ENCODE measurements at regions not wholly inside any gene's neighbourhood (a gene's known extent, or its start where the extent isn't known, plus 50 kb on each side); places are given as distances from the start of the nearest gene placed in this dataset.
"Not testable (repeated sequence)": the region's sequence is repeated elsewhere in the genome, so short reads cannot be mapped to it uniquely, and the experiment has no call there.

DNA sequence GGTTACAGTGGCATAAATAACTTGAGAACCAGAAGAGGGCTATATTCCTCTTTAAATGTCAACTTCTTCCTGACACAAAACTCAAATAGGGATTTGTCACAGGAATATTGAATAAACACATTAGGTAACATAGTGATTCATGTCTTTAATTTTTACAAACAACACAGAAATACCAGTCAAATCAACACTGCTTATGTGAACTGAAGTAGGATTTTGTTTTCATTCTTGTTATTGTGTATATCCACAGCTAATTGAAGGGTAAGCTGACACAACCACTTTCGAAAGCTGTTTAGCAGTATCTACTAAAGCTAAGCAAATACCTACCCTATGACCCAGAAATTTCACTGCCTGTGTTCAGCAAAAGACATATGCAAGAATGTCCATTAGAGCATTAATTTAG, 120.4 kb upstream of the EOLA2 start:
- no peak for DNase-seq

DNA sequence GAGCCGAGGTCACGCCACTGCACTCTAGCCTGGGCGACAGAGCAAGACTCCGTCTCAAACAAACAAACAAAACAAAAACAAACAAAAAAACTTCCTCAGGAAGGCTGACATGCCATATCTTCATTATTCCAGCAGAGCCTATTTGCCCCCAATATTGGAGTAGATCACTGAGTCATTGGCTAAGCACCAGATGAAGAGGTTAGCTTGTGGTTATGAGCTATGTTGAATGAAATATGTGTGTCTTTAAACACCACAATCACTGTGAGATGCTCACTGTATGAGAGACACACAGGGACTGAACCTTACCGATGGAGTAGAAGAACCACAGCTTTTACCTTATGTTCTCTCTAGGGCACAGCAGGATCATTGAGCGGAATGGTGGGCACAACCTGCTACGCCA, 122.1 kb upstream of the EOLA2 start:
- DNase-seq: no peak

DNA sequence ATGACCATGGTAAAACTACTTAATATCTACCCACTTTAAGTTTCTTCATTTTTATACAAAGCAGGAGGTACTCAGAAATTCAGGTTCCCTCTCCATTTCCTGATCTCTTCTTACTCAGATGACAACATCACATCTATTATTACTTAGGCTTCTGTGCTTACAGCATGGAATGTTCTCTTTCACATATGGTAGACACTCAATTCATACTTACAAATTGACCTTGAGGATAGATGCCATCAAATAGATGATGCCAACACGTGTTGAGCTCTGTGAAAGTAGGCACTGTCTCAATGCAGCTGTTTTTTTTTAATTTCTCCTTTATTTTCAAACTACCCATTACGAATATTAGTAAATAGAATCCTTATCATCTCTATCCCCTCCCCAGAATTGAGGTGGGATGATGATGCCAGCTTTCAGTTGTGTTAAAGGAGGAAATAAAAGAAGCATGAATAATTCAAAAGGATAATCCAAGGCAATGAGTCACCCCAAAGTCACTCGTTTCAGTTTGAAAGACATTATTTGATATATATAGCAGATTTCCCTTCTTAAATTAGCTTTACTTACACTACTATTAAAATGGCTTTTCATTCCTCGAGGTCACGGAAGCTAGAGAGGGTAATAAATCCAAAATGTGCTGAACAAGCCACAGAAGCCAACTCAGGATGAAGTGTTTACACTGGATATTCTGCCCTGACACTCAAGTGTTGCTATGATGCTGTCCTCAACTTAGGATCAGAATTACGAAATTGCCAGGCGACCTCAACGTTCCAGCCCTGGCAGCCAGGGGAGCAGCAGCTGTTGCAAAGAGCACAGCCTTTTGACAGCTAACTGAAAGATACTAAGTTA, 124.2 kb upstream of the EOLA2 start:
- DNase-seq: no peak

DNA sequence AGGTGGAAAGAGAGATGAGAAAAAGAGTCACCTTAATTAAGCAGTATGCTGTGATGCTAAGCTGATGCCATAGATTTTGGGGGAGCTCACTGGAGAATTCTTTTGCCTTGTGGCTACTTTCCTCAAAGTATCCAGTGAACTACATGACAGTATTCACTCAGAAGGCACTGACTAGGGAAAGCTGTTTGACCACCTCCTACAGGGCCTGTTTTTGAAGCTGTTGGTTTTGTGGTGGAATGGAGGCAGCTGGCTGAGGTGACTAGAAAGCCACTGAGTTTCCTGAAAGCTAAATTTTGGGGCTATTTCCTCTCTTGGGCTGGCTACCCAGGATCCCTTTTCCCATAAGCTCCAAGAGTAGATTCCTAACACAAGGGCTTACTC, 124.8 kb upstream of the EOLA2 start:
- DNase-seq: no peak

DNA sequence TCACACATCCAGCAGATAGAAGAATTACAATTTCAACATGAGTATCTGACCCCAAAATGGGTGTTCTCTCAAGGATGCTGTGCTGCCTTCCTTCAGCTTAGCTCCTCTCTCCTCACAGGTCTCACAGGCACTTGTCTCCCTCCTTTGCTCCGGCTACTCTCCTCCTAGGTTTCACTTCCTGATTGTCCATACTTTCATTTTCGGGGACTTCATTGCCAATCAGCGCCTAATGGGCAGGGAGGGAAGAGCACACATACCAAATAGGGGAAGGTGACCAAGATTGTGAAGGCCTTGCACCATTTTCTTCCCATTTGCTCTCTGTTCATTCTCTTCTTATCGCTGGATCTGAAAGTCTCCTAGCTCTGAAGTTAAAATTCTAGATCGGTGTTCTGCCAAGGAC, 125.4 kb upstream of the EOLA2 start:
- no peak for DNase-seq

- no peak for DNase-seq
Measured at GRCh38 chrX:150074175-150074574, 135.9 kb upstream of the EOLA2 start.

- DNase-seq: no peak
Measured at GRCh38 chrX:150080497-150080896, 142.2 kb upstream of the EOLA2 start.

GRCh38 chrX:150081076-150081475, 142.8 kb upstream of the EOLA2 start:
- DNase-seq: no peak

DNA sequence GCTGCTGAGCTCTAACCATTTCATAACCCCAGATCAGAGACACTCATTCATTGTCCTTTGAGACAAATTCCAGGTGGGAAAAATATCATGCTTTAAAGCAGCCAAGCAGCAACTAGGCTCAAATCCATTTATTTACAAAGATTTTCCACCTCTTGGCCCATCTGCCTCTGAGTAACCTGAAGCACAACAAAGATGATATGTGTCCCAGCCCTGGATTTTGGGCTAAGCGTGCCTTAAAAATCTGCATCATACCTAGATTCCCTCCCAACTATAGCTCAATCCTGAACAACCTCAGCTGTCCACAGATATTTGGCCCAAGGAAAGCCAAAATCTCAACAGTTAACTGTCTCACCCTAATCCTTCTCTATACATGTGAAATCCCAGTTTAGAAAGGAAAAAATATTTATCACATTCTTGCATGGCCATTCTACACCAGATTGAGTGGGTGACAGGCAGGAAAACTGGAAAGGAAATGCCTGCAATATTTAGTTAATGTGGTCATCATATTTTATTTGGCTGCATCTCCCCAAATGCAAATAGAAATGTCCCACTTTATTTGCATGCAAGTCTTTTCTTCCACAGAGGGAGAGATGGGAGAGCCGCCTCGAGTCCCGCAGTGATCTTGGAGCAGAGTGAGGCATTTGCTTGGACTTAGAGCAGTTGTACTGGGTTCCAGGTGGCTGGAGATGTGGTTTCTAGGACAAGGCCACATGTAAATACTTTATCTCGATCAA, 146.4 kb upstream of the EOLA2 start:
- DNase-seq: no peak

GRCh38 chrX:150085881-150086280, 147.6 kb upstream of the EOLA2 start:
- no peak for DNase-seq

DNA sequence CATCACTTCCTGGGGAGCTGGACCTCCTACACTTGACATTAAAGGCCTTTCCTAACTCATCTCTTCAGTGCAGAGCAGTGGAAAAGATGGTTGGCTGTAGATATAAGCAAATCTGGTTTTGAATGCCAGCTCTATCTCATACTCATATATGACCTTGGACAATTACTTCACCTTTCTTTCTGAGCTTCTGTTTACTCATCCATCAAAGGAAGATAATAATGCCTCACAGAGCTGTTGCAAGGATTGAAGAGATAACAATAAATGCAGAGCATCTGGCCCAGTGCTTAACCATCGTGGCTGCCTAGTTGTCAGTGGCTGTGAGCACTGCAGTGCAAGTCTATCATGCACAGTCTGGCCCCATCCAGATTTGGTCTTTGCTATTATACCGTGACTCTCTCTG, 148.1 kb upstream of the EOLA2 start:
- no peak for DNase-seq

GRCh38 chrX:150087612-150088011, 149.3 kb upstream of the EOLA2 start:
- DNase-seq: no peak

DNA sequence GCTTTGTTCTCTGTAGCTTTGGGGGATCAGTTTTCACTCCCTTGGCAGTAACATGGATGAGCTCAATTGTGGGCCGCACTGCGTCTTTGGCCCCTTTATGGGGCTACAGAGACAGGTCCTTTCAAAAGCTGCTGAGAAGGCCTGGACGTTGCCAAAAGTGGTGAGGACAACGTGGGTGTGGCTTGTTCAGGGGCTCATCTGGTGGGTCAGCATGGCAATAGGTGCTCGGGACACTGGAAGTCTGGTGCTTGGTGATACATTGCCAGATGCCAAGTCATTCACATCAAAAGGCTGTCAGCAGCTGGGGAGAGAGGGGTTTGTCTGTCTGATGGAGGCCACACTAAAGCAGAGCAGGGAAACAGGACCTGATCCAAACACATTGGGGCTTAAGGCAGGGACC, 149.8 kb upstream of the EOLA2 start:
- no peak for DNase-seq

DNA sequence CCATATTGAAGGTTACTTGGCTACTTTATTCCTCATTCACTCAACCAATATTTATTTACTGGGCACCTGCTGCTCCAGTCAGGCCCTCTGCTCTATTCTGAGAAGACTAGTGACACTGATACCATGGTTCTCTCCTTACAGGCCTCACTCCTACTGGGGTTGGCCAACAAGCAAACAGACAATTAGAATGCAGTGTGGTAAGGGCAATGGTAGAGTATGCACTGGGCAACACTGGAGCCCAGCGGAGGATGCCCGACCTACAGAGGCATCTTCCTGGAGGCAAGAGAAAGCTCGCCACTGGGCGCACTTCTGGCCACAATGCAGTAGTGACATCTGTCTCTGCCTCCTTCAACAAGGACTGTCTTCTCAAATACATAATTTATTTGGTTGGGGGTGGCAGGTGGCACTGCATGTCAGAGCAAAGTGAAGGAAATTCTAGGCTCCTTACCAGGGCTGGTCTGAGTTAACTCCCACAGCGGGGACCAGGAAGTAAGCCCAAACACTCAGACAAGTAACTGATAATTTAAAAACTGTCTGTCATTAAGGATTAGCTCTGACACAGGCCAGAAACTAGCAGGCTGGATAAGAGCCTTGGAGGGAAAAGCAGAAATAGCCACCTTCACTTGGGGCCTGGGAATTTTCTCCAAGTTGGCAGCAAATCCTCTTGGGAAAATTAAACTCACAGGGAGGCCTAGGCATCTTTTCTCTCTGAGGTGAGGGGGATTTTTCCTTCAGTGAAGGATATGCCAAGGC, 150.7 kb upstream of the EOLA2 start:
- DNase-seq: no peak

GRCh38 chrX:150091300-150091699, 153.0 kb upstream of the EOLA2 start:
- DNase-seq: not testable (repeated sequence)

DNA sequence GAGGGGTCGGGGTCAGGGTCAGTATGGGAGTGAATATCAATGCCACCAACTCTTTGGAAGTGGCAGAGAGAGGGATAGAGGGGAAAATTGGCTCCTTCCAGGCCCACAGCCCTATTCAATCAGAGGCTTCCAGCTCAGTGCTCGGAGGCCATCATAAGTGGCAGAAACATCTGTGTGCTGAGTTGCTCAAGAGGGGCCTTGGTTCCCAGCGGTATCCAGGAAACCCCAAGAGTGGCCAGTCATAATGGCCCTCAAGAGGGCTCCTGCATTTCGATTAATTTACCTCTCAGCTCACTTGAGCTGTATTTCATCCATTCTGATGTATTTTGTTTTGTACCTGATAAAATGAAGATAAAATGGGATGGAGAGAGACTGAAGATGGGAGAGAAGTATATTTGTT, 154.3 kb upstream of the EOLA2 start:
- DNase-seq: no peak

GRCh38 chrX:150094375-150094774, 156.1 kb upstream of the EOLA2 start:
- DNase-seq: no peak

DNA sequence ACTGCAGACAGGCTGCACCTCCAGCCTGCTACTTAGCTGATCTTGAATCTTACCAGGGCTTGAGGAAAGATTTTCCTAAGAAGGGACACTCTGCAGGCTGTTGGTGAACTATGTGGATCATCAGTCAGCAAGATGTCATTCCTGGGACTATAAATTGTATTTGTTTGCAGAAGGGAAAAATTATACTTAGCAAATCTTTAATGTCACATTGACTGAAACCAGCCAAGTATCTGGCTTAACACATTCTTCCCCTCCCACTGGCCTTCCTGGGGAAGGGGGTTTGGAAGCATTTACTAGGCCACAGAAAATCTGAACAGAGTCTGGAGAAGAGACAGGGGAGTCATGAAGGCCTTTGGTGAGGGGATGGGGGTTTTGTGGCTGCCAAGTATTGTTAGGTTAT, 156.7 kb upstream of the EOLA2 start:
- DNase-seq: no peak

DNA sequence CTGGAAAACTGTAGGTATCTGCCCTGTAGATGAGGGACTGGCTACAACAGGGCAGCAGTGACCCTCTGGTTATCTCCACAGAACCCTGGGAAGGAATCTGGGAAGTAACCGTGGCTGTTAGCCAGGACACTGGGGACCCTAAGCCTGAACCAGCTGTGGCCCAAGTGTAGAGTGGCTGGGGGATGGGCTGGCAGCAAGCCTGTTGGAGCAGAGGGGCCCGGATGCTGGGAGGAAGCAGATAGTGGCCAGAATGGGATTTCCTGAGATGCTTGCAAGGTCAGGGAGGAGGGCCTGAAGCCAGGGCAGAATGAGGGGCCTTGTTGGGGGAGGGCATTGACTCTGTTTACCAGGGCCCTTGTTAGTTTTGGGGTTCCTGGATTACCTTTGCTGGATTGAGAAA, 161.0 kb upstream of the EOLA2 start:
- no peak for DNase-seq

DNA sequence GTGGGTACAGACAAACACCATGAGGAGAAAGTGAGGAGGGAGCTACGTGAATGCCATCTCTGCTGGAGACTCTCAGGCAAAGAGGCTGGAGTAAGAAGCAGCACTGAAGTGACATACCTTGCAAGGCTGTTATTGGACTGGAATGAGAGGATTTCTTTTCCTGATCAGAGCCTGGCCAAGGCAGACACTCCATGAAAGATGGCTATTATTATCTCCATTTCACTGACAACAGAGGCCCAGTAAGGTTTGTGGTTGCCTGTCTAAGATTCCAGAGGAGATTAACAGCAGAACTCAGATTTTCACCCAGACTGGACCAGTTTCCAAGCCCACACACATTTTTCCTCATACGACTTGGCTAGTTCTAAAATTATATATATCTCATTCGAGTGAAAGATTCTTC, 162.0 kb upstream of the EOLA2 start:
- DNase-seq: no peak

GRCh38 chrX:150118476-150118875, 180.2 kb upstream of the EOLA2 start:
- DNase-seq: no peak

GRCh38 chrX:150119323-150119722, 181.0 kb upstream of the EOLA2 start:
- no peak for DNase-seq

DNA sequence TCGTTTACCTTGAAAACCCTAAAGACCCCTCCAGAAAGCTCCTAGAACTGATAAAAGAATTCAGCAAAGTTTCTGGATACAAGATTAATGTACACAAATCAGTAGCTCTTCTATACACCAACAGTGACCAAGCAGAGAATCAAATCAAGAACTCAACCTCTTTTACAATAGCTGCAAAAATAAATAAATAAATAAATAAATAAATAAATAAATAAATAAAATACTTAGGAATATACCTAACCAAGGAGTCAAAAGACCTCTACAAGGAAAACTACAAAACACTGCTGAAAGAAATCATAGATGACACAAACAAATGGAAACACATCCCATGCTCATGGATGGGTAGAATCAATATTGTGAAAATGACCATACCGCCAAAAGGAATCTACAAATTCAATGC, 186.8 kb upstream of the EOLA2 start:
- DNase-seq: not testable (repeated sequence)

DNA sequence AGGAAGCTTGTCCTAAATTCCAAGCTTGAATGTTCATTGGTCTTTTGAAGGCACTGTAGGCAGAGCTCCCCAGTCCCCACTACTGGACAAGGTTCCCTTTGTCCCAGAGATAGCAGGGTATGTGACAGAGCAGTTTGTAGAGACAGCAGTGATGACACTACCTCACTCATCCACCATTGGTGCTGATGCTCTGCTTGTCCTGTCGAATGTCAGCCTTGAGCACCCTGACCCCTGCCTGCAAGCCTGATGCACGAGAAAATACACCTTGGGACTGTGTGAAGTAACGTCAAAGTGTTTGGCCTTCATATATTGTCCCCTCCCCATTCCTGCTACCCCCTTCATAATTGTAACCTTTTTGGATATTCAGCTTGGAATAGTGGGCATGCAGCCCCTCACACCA, 188.9 kb upstream of the EOLA2 start:
- DNase-seq: no peak

All from activated naive CD4-positive, alpha-beta T cell treated with anti-CD3 and anti-CD28 coated beads, Interleukin-2, amount 50 U/mL, for 16 hours (primary cell).